ENCODE measurements at regions not wholly inside any gene's neighbourhood (a gene's known extent, or its start where the extent isn't known, plus 50 kb on each side); places are given as distances from the start of the nearest gene placed in this dataset.

DNA sequence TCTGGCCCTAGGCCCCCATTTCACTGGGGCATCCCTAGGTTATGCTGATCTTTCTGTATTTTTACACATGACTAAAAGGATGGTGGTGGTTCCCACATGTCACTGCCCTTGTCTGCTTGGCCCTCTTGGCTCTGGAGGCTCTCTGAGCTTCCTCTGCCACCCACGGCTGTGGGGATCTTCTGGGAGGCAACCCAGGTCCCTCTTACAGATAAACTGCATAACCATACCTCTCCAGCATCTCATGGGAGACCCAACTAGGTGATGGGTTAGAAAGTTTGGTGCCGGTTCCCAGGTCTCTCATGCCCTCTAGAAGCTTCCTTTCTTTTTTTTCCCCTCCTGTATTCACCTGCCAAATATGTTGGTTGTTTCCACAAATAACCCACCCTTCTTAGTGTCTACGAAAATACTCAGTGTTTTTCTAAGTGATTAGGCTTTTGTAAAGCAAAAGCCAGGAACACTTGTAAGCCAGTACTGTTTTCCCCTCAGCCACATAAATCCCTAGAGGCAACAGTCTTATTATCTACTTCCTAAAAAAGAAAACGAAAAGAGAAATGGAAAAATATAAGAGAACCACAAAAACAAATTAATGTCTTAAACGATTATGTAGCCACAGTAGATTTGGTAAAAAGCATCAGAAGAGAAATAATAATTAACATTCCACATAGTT lies 71.7 kb upstream of the SMLR1 start:
- Histone ChIP-seq H3K4me3 (replicated peaks in 1 of 3; ENCODE audit: insufficient read depth in 1 of 3, low read depth in 1 of 3, low read length in 3 of 3) (no peak overlapping the region), H3K9me3 (replicated peaks; ENCODE audit: control insufficient read depth, insufficient read depth, low read length) (no peaks in the 10 kb centered on the region), H3K4me1 (ENCODE audit: control insufficient read depth, extremely low read depth, insufficient read depth, low read length) (no peaks in the 10 kb centered on the region), H3K27me3 (ENCODE audit: control insufficient read depth in 2 of 2, insufficient read depth in 2 of 2, low read length in 2 of 2) (no peaks in the 10 kb centered on the region), H3K36me3 (ENCODE audit: control insufficient read depth in 2 of 2, extremely low read depth in 1 of 2, insufficient read depth in 2 of 2, low read length in 2 of 2) (no peaks in the 10 kb centered on the region), H3K79me2 (ENCODE audit: control insufficient read depth, insufficient read depth, low read length) (no peaks in the 10 kb centered on the region), H4K20me1 (replicated peaks; ENCODE audit: control insufficient read depth, extremely low read depth, insufficient read depth, low read length) (no peaks in the 10 kb centered on the region), H2AFZ (ENCODE audit: low read depth, low read length) (no peak overlapping the region), H3K9ac (replicated peaks; ENCODE audit: extremely low read depth, insufficient read depth, low read length) (no peak overlapping the region), H3K4me2 (ENCODE audit: insufficient read depth, low read length) (no peak overlapping the region), H3K27ac (ENCODE audit: insufficient read depth, low read depth, low read length) (no peak overlapping the region), H3K9me1 (replicated peaks; ENCODE audit: control insufficient read depth, extremely low read depth, insufficient read depth, low read length) (no peaks in the 10 kb centered on the region)
- intact Hi-C loops (cut with micrococcal nuclease) (no loop called here), dilution Hi-C loops (cut with MboI; ENCODE audit: extremely low pct_ligation_motif_present, low sequenced_read_pairs) (no loop called here)
- CTCF ChIA-PET, result interaction anchor here (1.0 to 1.9 kb wide), 5 partner anchors 8 to 517 kb away, joined by 3 to 6 read pairs (median 3); no protein-coding TSS in a partner anchor
- POLR2A ChIA-PET, result no interaction called here
- FAIRE-seq (no peak), DNase-seq (ENCODE audit: low read depth, low spot score) (no peak)
- TF ChIP-seq EZH2 (IDR thresholded peaks at IDR 0.05; ENCODE audit: borderline replicate concordance, low read depth, low read length, severe bottlenecking) (no peak), GATA2 (IDR thresholded peaks at IDR 0.05; ENCODE audit: insufficient read depth, insufficient read length, low read depth, low read length) (no peak), POLR2AphosphoS5 (IDR thresholded peaks at IDR 0.05; ENCODE audit: insufficient read depth, low read depth, low read length) (no peak), POLR2A (IDR thresholded peaks at IDR 0.05; ENCODE audit: low read depth, low read length) (no peak)
- TF ChIP-seq, protein P1, sequence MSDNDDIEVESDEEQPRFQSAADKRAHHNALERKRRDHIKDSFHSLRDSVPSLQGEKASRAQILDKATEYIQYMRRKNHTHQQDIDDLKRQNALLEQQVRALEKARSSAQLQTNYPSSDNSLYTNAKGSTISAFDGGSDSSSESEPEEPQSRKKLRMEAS (IDR thresholded peaks at IDR 0.05; ENCODE audit: insufficient read depth, insufficient read length), result no peak
- BruUV-seq (replicated peaks), result no TSS peak

DNA sequence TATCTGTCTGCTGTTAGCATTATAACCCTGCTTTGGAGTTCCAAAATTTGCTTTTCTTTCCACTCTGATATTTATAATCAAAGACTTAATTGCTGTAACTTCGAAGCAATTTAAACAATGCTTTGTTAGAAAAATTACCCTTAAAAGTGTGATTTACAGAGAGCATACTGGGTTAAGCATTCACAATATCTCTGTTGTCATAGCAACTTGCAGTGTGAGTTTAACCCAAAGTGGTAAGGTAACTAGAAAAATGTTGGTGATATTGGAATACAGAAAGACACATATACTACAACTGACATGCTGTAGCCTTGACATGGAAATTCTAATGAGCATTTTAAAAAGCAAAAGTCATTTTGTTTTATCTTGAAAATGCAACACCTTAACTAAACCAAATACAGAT lies 70.4 kb upstream of the SMLR1 start:
- Histone ChIP-seq H3K4me1 (ENCODE audit: control insufficient read depth, extremely low read depth, insufficient read depth, low read length) (no peaks in the 10 kb centered on the region), H3K4me2 (ENCODE audit: insufficient read depth, low read length) (no peak overlapping the region), H3K27ac (ENCODE audit: insufficient read depth, low read depth, low read length) (no peak overlapping the region), H2AFZ (ENCODE audit: low read depth, low read length) (no peak overlapping the region), H3K9ac (replicated peaks; ENCODE audit: extremely low read depth, insufficient read depth, low read length) (no peak overlapping the region), H3K9me3 (replicated peaks; ENCODE audit: control insufficient read depth, insufficient read depth, low read length) (no peaks in the 10 kb centered on the region), H4K20me1 (replicated peaks; ENCODE audit: control insufficient read depth, extremely low read depth, insufficient read depth, low read length) (no peaks in the 10 kb centered on the region), H3K36me3 (ENCODE audit: control insufficient read depth in 2 of 2, extremely low read depth in 1 of 2, insufficient read depth in 2 of 2, low read length in 2 of 2) (no peaks in the 10 kb centered on the region), H3K79me2 (ENCODE audit: control insufficient read depth, insufficient read depth, low read length) (no peaks in the 10 kb centered on the region), H3K9me1 (replicated peaks; ENCODE audit: control insufficient read depth, extremely low read depth, insufficient read depth, low read length) (no peaks in the 10 kb centered on the region), H3K4me3 (replicated peaks in 1 of 3; ENCODE audit: insufficient read depth in 1 of 3, low read depth in 1 of 3, low read length in 3 of 3) (no peak overlapping the region), H3K27me3 (ENCODE audit: control insufficient read depth in 2 of 2, insufficient read depth in 2 of 2, low read length in 2 of 2) (no peaks in the 10 kb centered on the region)
- no peak for FAIRE-seq
- DNase-seq (ENCODE audit: low read depth, low spot score), result no peak
- no peak for TF ChIP-seq EZH2 (IDR thresholded peaks at IDR 0.05; ENCODE audit: borderline replicate concordance, low read depth, low read length, severe bottlenecking)
- TF ChIP-seq, protein P2, sequence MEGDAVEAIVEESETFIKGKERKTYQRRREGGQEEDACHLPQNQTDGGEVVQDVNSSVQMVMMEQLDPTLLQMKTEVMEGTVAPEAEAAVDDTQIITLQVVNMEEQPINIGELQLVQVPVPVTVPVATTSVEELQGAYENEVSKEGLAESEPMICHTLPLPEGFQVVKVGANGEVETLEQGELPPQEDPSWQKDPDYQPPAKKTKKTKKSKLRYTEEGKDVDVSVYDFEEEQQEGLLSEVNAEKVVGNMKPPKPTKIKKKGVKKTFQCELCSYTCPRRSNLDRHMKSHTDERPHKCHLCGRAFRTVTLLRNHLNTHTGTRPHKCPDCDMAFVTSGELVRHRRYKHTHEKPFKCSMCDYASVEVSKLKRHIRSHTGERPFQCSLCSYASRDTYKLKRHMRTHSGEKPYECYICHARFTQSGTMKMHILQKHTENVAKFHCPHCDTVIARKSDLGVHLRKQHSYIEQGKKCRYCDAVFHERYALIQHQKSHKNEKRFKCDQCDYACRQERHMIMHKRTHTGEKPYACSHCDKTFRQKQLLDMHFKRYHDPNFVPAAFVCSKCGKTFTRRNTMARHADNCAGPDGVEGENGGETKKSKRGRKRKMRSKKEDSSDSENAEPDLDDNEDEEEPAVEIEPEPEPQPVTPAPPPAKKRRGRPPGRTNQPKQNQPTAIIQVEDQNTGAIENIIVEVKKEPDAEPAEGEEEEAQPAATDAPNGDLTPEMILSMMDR (IDR thresholded peaks at IDR 0.05; ENCODE audit: extremely low read depth in 1 of 2, insufficient read depth in 1 of 2, low read depth in 1 of 2, low read length in 2 of 2), result no peak
- ChIA-PET CTCF (interaction anchor here (3.0 kb wide), 1 partner anchor 463 kb away, joined by 21 read pairs; no protein-coding TSS in a partner anchor), POLR2A (no interaction called here)
- BruUV-seq (replicated peaks), result no TSS peak
- dilution Hi-C loops (cut with MboI; ENCODE audit: extremely low pct_ligation_motif_present, low sequenced_read_pairs), result no loop called here
- intact Hi-C loops (cut with micrococcal nuclease), result no loop called here

Measured in endothelial cell of umbilical vein (primary cell).